CD4-positive, alpha-beta T cell treated with Interleukin-15 for 1 hour (primary cell): ENCODE measurements at regions not wholly inside any gene's neighbourhood (a gene's known extent, or its start where the extent isn't known, plus 50 kb on each side); places are given as distances from the start of the nearest gene placed in this dataset.
"Not testable (repeated sequence)": the region's sequence is repeated elsewhere in the genome, so short reads cannot be mapped to it uniquely, and the experiment has no call there.

Experiments used
- DNase-seq: peaks from one replicate; pipeline ENCODE4 v3.0.0-alpha.2; 2020

DNA sequence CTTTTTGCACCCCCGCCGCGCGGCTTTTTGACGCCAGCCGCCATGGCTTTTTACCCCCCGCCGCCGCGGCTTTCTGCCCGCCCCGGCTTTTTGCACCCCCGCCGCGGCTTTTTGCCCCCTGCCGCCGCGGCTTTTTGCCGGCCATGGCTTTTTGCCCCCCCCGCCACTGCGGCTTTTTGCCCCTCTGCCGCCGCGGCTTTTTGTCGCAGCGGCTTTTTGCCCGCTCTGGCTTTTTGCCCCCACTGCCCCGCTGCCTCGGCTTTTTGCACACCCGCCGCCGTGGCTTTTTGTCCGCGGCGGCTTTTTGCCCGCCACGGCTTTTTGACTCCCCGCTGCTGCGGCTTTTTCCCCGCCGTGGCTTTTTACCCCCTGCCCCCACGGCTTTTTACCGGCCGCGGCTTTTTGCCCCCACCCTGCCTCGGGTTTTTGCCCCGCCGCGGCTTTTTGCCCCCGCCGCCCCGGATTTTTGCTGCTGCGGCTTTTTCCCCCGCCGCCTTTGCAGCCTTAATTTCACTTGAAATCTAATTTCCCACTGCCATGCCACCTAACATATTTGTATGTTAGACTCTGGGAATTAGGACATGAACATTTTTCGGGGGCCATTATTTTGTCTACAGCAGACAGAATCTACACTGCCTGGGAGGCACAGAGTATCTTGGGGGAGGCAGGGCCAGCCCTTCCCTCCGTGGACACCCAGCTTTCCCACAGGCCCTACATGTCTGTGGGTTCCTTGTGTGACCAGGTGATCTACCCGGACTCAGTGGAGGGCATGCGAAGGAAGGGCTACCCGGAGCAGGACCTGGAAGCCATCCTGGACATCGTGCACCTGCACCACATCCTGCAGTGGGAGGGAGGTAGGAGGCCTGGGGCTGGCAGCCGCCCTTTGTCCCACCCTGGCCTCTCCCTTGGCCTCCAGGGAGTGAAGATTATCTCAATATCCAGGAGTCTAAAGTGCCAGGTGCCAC is 3031.0 kb upstream of the TEKT4 start:
- no peak for DNase-seq

DNA sequence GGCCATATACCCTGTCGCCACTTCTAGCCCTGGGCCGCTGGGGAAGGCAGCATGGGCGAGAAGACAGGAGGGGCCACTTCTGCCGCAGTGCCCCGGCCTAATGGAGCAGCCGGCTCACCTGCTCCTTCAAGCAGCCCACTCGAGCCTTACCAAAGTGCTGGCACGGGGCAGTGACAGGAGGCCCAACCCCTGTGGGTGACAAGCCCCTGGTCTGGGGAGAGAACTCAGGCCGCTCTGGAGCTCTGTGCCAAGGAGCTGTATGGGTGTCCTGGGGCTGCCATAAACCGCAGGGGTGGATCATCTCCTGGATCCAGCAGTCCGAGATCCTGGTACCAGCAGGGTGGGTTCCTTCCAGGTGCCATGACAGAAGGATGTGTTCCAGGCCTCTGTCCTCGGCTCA is 3029.0 kb upstream of the TEKT4 start:
- not testable (repeated sequence) for DNase-seq

DNA sequence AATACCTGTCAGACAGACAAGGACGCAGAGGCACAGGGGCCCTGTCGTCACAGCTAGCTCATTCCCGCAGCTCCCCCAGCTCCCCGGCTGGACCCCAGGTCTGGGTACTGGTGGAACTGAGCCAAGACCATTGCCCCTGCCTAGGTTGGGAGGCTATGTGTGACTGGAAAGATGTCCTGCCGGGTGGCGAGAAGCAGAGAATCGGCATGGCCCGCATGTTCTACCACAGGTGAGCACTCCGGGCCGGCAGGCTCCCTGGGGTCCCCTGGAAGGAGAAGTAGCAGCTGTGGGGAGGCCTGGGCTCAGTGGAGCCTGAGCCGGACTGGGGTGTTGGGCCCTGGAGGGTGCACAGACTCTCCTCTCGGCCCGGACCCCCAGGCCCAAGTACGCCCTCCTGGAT is 3028.3 kb upstream of the TEKT4 start:
- not testable (repeated sequence) for DNase-seq

DNA sequence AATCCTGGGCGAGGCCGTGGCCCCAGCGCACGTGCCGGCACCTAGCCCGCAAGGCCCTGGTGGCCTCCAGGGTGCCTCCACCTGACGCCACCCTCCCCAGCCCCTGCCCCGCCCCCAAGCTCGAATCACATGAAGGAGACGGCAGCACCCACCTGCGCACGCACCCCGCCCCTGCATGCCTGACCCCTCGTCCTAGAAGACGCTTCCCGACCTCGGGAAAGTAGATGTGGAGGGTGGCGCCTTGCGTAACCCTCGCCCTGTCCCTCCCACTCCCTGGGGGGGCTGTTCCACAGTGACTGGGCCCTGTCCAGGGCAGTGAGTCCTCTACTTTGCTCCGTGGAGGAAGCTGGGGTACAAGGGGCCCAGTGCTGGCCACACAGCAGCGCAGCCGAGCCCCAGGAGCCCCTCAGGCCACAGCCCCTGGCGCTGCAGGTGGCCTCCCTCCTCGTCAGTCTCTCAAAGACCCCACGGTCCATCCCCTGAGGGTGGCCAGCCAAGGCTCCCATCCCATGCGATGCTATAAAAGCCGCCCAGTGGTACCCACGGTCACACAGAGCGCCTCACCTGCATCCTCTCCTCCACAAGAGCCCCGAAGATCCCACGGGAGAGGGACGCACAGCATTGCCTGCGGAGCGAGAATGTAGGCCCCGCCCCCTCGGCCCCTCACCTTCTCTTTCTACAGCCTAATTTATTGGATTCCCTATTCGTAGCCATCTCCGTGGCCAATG is 3027.3 kb upstream of the TEKT4 start:
- not testable (repeated sequence) for DNase-seq

DNA sequence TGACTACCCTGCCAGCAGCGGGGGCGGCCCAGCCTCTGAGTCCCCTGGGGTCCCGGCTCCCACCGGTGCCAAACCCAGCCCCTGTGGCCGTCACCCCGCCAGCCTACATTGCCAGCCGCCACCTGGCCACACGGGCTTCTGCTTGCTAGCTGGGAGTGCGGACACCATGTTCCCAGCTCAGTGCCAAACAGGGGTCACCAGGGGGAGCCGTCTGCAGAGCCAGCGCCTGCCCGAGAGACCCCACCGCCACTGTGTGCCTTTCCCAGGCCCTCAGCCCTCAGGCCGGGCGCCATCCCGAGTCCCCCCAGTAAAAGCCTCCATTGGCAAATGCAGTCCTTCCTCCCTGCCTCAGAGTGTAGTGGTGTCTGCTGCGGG is 3026.8 kb upstream of the TEKT4 start:
- not testable (repeated sequence) for DNase-seq

DNA sequence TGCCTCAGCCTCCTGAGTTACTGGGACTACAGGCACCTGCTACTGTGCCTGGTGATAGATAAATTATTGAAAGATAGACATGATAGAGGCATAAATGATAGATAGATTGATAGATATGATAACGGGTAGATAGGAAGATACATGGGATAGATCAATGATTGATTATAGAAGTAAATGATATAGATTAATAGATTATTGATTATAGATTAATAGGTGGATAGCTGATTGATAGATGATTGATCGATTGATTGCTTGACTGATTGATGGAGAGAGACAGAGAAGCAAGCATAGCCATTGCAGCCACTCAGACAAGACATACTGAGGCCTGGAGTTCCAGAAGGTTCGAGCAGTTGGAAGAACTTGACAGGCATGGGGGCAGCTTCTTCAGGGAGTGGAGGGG is 3024.8 kb upstream of the TEKT4 start:
- not testable (repeated sequence) for DNase-seq

DNA sequence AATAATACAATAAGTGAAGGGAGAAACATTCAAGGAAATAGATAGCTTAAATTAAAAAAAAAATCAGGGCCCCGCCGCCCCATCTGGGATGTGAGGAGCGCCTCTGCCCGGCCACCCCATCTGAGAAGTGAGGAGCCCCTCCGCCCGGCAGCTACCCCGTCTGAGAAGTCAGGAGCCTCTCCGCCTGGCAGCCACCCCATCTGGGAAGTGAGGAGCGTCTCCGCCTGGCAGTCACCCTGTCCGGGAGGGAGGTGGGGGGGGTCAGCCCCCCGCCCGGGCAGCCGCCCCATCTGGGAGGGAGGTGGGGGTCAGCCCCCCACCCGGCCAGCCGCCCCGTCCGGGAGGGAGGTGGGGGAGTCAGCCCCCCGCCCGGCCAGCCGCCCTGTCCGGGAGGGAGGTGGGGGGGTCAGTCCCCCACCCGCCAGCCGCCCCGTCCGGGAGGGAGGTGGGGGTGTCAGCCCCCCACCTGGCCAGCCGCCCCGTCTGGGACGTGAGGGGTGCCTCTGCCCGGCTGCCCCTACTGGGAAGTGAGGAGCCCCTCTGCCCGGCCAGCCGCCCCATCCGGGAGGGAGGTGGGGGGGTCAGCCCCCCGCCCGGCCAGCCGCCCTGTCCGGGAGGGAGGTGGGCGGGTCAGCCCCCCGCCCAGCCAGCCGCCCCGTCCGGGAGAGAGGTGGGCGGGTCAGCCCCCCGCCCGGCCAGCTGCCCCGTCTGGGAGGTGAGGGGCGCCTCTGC is 3019.4 kb upstream of the TEKT4 start:
- DNase-seq, result not testable (repeated sequence)

DNA sequence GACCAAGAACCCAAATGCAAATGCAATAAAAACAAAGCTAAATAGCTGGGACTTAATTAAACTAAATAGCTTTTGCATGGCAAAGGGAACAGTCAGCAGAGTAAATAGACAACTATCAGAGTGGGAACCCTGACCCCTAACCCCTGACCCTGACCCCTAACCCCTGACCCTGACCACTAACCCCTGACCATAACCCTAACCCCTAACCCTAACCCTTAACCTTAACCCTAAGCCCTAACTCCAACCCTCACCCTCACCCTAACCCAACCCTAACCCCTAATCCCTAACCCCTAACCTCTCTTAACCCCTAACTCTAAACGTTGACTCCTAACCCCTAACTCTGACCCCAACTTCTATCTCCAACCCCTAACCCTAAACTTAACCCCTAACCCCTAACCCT is 3014.3 kb upstream of the TEKT4 start:
- DNase-seq, result not testable (repeated sequence)

DNA sequence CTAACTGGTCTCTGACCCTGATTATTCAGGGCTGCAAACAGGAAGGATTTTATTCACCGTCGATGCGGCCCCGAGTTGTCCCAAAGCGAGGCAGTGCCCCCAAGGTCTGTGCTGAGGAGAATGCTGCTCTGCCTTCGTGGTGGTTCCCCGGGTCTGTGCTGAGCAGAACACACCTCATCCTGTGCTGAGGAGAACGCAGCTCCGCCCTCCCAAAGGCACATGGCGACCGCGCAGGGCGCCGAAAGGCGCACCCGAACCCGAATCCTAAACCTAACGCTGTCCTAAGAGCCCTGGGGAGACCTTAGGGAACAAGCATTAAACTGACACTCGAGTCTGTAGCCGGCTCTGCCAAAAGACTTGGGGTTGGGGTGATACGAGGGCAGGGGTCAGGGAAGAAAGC is 3013.5 kb upstream of the TEKT4 start:
- not testable (repeated sequence) for DNase-seq

DNA sequence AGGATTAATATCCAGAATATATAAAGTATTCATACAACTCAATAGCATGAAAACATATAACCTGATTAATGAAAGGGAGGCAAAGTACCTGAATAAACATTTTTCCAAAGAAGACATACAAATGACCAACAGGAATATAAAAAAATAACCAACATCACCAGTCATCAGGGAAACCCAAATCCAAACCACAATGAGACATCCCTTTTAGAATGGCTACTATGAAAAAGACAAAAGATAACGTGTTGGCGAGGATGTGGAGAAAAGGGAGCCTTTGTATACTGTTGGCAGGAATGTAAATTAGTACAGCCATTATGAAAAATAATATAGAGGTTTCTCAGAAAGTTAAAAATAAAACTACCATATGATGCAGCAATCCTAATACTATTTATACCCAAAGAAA is 2999.5 kb upstream of the TEKT4 start:
- DNase-seq, result not testable (repeated sequence)

DNA sequence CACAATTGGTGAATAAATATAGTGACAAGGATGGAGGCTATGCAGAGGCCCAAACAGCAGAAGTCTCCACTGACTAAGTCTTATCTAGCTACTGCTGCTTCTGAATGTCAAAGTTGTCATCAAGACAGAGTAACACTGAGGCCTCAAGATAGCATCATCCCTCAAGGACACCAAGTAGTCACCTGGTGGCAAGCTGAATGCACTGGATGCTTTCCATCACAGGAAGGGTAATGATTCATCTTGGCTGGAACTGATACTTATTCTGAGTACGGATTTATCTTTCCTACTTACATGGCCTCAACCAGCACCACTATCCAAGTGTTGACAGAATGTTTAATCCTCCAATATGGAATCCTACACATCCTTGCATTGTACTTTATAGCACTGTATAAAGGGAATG is 2997.8 kb upstream of the TEKT4 start:
- DNase-seq, result not testable (repeated sequence)

DNA sequence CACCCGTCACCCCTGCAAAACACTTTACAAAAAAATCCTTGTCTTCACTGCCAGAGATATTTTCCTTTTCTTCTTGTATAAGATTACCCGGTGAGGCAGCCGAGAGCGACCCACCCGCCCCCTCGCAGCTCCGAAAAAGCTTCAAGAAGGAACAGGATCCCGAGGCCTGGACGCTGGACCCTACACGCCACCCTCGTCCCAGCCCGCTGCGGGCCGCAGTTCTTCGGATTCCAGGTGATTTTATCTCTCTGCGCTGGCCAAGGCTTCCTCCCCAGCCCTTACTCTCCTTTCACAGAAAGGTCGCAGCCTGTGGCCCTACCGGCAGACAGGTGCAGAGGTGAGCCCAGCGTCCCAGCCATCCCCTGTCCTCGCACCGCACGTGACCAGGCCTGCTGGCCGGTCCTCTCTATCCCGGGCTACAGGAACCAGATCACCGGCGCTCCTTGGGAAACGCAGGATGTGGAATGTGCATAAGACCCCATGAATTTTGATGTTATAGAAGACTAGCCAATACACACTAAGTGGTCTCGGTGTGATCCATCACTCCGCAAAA is 2993.5 kb upstream of the TEKT4 start:
- DNase-seq, result not testable (repeated sequence)

DNA sequence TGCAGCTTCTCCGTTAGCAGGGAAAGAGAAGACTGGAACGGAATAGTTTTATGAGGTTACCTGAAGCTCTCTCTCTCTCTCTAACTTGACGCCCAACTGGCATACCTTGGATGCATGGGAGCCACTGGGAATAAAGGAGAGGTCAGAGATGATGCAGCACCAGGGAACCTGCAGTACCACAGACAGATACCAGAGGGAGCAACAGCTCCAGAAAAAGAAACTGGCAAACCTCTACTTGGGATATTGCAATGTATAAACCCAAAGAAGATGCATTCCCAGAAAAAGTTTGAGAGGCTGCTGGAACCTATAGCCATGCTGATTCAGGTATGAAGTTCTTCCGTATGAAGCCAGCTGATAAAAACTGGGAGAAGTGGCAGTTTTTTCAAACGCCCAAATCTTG is 2976.1 kb upstream of the TEKT4 start:
- DNase-seq, result not testable (repeated sequence)

DNA sequence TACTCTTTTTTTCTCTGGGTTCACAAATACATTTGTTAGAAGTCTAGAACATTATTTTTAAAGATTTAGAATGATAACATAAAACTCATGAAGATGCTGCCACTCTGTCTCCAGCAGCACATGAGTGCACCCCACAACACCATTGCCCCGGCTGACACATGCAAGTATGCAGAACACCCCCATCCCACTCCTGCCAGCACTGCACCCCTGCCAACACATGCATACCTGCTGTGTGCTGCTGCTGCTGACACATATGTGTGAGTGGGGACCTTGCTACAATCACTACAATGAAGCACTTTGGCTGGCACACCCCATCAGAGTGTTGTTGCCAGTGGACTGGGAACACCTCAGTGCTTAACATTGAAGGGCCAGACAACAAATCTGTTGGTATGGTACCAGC is 2953.6 kb upstream of the TEKT4 start:
- not testable (repeated sequence) for DNase-seq
